Activated T-helper 2 cell treated with anti-CD3 and anti-CD28 coated beads, Interferon-gamma antibody, Interleukin-2, Interleukin-4, amounts not matched to agents 10 μg/mL and 5 μg/mL and 100 μg/mL, durations not matched to agents 14 hours and 24 hours and 36 hours (primary cell): ENCODE measurements at regions not wholly inside any gene's neighbourhood (a gene's known extent, or its start where the extent isn't known, plus 50 kb on each side); places are given as distances from the start of the nearest gene placed in this dataset.
"Not testable (repeated sequence)": the region's sequence is repeated elsewhere in the genome, so short reads cannot be mapped to it uniquely, and the experiment has no call there.

Source experiments
- DNase-seq: peaks from one replicate; pipeline ENCODE4 v3.0.0; 2021; ENCODE audit warnings: low spot score
- H3K27ac Mint-ChIP-seq: one replicate; pipeline ENCODE4 v1.8.0; 2021; ENCODE audit warnings: mixed read lengths
- H3K27me3 Mint-ChIP-seq: one replicate; pipeline ENCODE4 v1.8.0; 2021; ENCODE audit warnings: low read depth, mixed read lengths
- H3K36me3 Mint-ChIP-seq: one replicate; pipeline ENCODE4 v1.8.0; 2021; ENCODE audit warnings: low read depth, mixed read lengths
- H3K4me1 Mint-ChIP-seq: one replicate; pipeline ENCODE4 v1.8.0; 2021; ENCODE audit warnings: low read depth, mixed read lengths
- H3K4me3 Mint-ChIP-seq: one replicate; pipeline ENCODE4 v1.8.0; 2021; ENCODE audit warnings: low read depth, mild to moderate bottlenecking, moderate library complexity, mixed read lengths
- H3K9me3 Mint-ChIP-seq: one replicate; pipeline ENCODE4 v1.8.0; 2021; ENCODE audit warnings: mixed read lengths
- intact Hi-C: fragments of 100-400 bp; cut with micrococcal nuclease; formaldehyde crosslinking; loops from one replicate; pipeline ENCODE4 v1.15.1; 2023

DNA sequence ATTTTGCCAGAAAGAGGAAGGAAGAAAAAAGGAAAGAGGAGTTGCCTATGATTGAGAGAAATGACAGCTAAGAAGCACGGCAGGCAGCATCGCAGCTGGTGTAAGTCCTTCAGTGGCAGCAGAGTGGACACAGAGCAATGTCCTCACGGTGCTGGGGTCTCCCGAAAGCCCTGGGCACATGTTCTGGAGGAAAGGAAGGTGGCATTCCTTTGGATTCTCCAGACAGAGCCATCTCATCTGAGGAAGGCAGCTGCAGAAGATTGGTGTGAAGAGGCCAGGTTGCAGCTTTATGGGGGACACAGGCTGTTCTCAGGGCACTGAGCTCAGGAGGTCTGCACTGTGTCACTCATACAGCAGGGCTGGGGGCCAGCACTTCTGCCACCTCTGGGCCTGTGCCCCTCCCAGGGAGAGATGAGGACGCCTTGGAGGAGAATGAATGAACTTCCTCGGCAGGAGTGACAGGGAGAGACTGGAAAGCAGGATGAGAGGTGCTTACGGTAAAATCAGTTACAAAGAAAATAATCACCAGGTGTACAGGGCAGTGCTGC lies 252.0 kb upstream of the MYT1L start:
- no peaks in the 10 kb centered on the region for H3K27me3 Mint-ChIP-seq
- H3K4me1 Mint-ChIP-seq: no peaks in the 10 kb centered on the region
- no peaks in the 10 kb centered on the region for H3K36me3 Mint-ChIP-seq
- intact Hi-C loops: no loop called here
- DNase-seq: no peak
- H3K9me3 Mint-ChIP-seq: no peaks in the 10 kb centered on the region
- H3K27ac Mint-ChIP-seq: no peak overlapping the region
- H3K4me3 Mint-ChIP-seq: no peak overlapping the region

DNA sequence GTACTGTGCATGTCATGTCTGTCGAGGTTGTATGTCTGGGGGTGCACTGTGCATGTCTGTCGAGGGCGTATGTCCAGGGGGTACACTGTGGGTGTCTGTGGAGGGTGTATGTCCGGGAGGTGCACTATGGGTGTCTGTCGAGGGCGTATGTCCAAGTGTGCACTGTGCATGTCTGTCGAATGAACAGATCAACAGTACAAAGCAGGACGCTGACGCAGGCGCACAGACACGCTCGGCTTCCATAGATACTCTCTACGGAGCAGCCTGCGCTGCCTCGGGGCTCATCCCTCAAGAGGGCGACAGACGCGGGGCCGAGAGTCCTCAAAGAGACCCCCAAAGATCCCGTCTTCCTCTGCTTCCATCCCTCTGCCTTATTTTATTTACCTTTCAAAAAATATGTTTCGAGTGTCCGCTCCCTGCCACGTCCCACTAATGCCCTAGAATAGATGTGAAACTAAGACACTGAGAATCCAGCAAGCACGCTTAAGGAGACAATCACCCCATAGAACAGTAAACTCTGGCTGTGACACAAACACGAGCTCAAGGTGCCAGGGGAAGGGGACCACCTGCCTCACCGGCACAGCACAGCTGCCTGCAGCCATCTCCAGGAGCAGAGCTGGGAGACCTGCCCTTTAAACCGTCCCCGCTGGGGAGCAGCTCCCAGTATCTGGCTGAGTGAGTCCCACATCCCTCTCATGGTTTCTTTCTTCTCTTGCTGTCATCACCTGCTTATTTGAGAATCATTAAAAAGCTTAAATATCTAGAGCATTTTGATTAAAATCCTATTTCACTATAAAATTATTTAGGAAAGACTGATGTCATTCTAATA lies 250.5 kb upstream of the MYT1L start:
- intact Hi-C loops: no loop called here
- Mint-ChIP-seq H3K36me3 (no peaks in the 10 kb centered on the region), H3K4me3 (no peak overlapping the region), H3K27ac (no peak overlapping the region), H3K9me3 (no peaks in the 10 kb centered on the region), H3K27me3 (no peaks in the 10 kb centered on the region), H3K4me1 (no peaks in the 10 kb centered on the region)
- no peak for DNase-seq

- H3K9me3 Mint-ChIP-seq, H3K27me3 Mint-ChIP-seq, DNase-seq, H3K4me3 Mint-ChIP-seq, H3K36me3 Mint-ChIP-seq, H3K4me1 Mint-ChIP-seq, H3K27ac Mint-ChIP-seq, intact Hi-C loops: not testable (repeated sequence)
Measured at GRCh38 chr2:2580841-2581240, 249.8 kb upstream of the MYT1L start.

GRCh38 chr2:2580341-2580740 lies 249.3 kb upstream of the MYT1L start:
- Mint-ChIP-seq H3K27me3 (no peaks in the 10 kb centered on the region), H3K36me3 (no peaks in the 10 kb centered on the region), H3K9me3 (no peaks in the 10 kb centered on the region), H3K4me3 (no peak overlapping the region), H3K4me1 (no peaks in the 10 kb centered on the region), H3K27ac (no peak overlapping the region)
- intact Hi-C loops: no loop called here
- no peak for DNase-seq

- intact Hi-C loops: no loop called here
- no peak for DNase-seq
- Mint-ChIP-seq H3K36me3 (no peaks in the 10 kb centered on the region), H3K27ac (no peak overlapping the region), H3K9me3 (no peaks in the 10 kb centered on the region), H3K27me3 (no peaks in the 10 kb centered on the region), H3K4me1 (no peaks in the 10 kb centered on the region), H3K4me3 (no peak overlapping the region)
Measured at GRCh38 chr2:2579814-2580213, 248.7 kb upstream of the MYT1L start.

- H3K27ac Mint-ChIP-seq: no peak overlapping the region
- intact Hi-C loops: no loop called here
- no peaks in the 10 kb centered on the region for H3K4me1 Mint-ChIP-seq
- no peak for DNase-seq
- no peaks in the 10 kb centered on the region for H3K36me3 Mint-ChIP-seq
- H3K9me3 Mint-ChIP-seq: no peaks in the 10 kb centered on the region
- no peak overlapping the region for H3K4me3 Mint-ChIP-seq
- no peaks in the 10 kb centered on the region for H3K27me3 Mint-ChIP-seq
Measured at GRCh38 chr2:2577407-2577831, 246.3 kb upstream of the MYT1L start.

DNA sequence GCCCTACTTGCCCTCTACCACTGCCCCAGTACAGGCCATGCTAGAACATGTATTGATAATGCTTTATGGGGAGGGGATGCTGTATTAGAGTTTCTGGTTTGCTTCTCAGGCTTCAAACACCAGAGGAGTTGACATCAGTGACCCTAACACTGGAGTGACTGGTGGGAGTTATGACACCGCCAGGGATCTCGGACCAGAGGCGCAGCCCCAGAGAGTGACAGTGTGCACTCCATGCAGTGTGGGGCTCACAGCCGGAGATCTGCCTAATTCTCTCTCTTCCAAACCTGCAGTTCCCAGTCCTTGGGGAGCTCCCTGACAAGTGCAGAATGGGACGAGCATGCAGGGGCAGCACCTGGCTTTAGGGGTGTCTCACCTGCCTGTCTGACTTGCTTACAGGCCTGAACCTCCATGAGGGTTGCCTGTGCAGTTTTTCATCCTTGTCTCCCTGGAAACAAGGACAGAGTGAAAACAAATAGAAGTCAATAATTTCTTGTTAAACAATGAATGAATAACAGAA lies 244.9 kb upstream of the MYT1L start:
- no peaks in the 10 kb centered on the region for H3K4me1 Mint-ChIP-seq
- no peak overlapping the region for H3K4me3 Mint-ChIP-seq
- intact Hi-C loops: no loop called here

DNA sequence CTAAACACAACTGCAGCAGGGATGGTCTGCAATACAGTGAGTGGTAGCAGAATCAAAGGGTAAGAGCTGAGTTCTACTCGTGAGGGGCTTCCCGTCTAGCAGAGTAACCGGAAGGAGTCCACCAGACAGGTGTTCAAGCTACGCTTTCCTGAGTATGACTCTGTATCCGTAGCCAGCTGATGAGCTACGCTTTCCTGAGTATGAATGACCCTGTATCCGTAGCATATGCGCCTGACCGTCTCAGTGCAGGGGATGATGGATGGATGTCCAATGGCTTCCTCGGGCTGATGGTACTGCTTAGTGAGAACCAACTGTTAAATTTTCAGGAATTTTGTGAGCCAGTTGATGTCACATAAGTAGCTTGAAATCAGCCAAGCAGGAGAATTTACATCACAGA lies 244.1 kb upstream of the MYT1L start:
- Mint-ChIP-seq H3K9me3 (no peaks in the 10 kb centered on the region), H3K27me3 (no peaks in the 10 kb centered on the region), H3K4me3 (no peak overlapping the region), H3K4me1 (no peaks in the 10 kb centered on the region), H3K27ac (no peak overlapping the region), H3K36me3 (no peaks in the 10 kb centered on the region)
- no peak for DNase-seq
- intact Hi-C loops: no loop called here

More for the DNA sequence above, 244.9 kb upstream of the MYT1L start:
- H3K36me3 Mint-ChIP-seq: no peaks in the 10 kb centered on the region
- DNase-seq: no peak
- no peaks in the 10 kb centered on the region for H3K9me3 Mint-ChIP-seq
- no peak overlapping the region for H3K27ac Mint-ChIP-seq
- H3K27me3 Mint-ChIP-seq: no peaks in the 10 kb centered on the region

DNA sequence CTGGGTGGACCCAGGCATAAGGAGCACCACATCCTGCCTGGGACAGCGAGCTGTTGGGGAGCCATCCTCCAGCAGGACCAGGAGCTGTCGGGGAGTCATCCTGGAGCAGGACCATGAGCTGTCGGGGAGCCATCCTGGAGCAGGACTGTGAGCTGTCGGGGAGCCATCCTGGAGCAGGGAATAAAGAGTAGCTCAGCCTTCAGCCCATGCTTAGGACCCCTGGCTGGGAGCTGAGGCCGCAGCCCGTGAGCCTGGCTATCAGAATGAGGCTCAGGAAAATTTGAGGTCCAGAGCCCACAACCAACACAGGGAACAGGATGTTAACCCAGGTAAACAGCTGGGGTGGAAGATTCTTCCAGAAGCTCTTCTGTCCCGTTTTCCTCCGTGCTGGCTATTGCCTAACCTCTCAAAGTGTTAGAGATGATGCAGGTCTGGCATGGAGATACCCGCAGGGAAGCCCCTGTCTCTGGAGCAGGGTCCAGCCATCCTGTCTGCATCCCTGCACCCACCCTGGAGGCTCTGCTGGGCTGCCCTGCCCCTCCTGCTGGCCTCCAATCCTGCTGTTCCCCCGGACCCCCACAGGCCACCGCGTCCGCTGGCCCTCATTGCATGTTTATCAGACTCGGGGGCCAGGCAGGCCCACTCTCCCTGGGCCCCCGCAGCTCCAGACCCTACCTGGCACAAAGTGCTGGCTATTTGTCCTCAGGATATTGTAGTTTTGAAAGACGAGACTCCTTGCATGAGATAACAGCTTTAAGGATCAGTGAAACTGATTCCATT lies 243.5 kb upstream of the MYT1L start:
- no peaks in the 10 kb centered on the region for H3K9me3 Mint-ChIP-seq
- H3K27ac Mint-ChIP-seq: no peak overlapping the region
- intact Hi-C loops: no loop called here
- H3K36me3 Mint-ChIP-seq: no peaks in the 10 kb centered on the region
- no peaks in the 10 kb centered on the region for H3K4me1 Mint-ChIP-seq
- DNase-seq: no peak
- no peaks in the 10 kb centered on the region for H3K27me3 Mint-ChIP-seq
- no peak overlapping the region for H3K4me3 Mint-ChIP-seq

GRCh38 chr2:2573658-2574293 lies 242.7 kb upstream of the MYT1L start:
- no peak for DNase-seq
- intact Hi-C loops: no loop called here
- Mint-ChIP-seq H3K27ac (no peak overlapping the region), H3K27me3 (no peaks in the 10 kb centered on the region), H3K36me3 (no peaks in the 10 kb centered on the region), H3K4me1 (no peaks in the 10 kb centered on the region), H3K4me3 (no peak overlapping the region), H3K9me3 (no peaks in the 10 kb centered on the region)

GRCh38 chr2:2573205-2573604 lies 242.1 kb upstream of the MYT1L start:
- H3K36me3 Mint-ChIP-seq: no peaks in the 10 kb centered on the region
- H3K9me3 Mint-ChIP-seq: no peaks in the 10 kb centered on the region
- no peak overlapping the region for H3K27ac Mint-ChIP-seq
- intact Hi-C loops: no loop called here
- no peaks in the 10 kb centered on the region for H3K27me3 Mint-ChIP-seq
- H3K4me3 Mint-ChIP-seq: no peak overlapping the region
- no peak for DNase-seq
- H3K4me1 Mint-ChIP-seq: no peaks in the 10 kb centered on the region

- no peaks in the 10 kb centered on the region for H3K9me3 Mint-ChIP-seq
- H3K4me3 Mint-ChIP-seq: no peak overlapping the region
- no peak for DNase-seq
- H3K36me3 Mint-ChIP-seq: no peaks in the 10 kb centered on the region
- no peaks in the 10 kb centered on the region for H3K4me1 Mint-ChIP-seq
- intact Hi-C loops: no loop called here
- no peak overlapping the region for H3K27ac Mint-ChIP-seq
- H3K27me3 Mint-ChIP-seq: no peaks in the 10 kb centered on the region
Measured at GRCh38 chr2:2572393-2573204, 241.5 kb upstream of the MYT1L start.
